HG03457 (cell line): ENCODE measurements at regions not wholly inside any gene's neighbourhood (a gene's known extent, or its start where the extent isn't known, plus 50 kb on each side); places are given as distances from the start of the nearest gene placed in this dataset.
"Not testable (repeated sequence)": the region's sequence is repeated elsewhere in the genome, so short reads cannot be mapped to it uniquely, and the experiment has no call there.

Source experiments
- ATAC-seq: cut with Tn5 transposase; IDR thresholded peaks from one replicate; pipeline ENCODE4 v1.9.1; 2021; ENCODE audit warnings: moderate number of reproducible peaks; ENCODE audit not compliant: unreplicated experiment

DNA sequence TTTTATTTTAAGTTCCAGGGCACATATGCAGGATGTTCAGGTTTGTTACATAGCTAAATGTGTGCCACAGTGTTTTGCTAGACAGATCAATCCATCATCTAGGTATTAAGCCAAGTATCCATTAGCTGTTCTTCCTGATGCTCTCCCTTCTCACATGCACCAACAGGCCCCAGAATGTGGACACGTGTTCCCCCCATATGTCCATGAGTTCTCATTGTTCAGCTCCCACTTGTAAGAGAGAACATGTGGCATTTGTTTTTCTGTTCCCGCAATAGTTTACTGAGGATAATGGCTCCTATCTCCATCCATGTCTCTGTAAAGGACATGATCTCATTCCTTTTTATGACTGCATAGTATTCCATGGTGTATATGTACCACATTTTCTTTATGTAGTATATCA, 374.8 kb upstream of the FAT1 start:
- no peak for ATAC-seq

DNA sequence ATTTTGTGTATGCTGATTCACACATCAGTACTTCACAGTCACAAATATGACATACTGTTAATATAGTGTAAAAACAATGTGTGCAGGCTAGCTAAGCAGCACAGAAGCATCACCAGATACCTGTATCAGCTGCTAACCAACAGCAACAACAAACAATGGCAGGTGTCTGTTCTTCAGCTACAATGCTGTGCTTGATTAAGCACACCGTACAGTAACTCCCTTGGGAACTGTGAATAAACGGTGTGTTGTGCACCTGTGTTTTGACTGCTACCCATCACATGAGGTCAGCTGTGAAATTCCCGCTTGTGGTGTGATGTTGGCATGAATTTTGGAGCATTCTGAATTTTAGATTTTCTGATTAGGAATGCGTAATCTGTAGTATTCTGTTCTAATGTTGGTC, 379.7 kb upstream of the FAT1 start:
- ATAC-seq: no peak

- no peak for ATAC-seq
Observed at GRCh38 chr4:187108845-187109244, 385.2 kb upstream of the FAT1 start.

DNA sequence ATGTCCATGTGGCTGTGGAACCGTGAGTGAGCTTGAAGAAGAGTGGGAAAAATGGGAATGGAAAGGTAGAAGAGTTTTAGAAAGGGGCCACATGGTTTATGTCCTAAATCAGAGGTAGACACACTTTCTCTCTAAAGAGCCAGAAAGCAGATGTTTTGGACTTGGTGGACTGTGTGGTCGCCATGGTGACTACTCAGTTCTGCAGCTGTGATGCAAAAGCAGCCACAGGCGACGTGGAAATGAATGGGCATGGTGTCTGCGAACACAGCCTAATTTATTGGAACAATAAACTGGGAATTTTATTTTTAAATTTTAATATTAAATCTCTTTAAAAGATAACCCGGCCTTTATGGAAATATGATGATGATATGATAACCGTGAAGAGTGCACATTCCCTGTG, 386.0 kb upstream of the FAT1 start:
- no peak for ATAC-seq

- no peak for ATAC-seq
Observed at GRCh38 chr4:187118166-187118565, 394.5 kb upstream of the FAT1 start.

DNA sequence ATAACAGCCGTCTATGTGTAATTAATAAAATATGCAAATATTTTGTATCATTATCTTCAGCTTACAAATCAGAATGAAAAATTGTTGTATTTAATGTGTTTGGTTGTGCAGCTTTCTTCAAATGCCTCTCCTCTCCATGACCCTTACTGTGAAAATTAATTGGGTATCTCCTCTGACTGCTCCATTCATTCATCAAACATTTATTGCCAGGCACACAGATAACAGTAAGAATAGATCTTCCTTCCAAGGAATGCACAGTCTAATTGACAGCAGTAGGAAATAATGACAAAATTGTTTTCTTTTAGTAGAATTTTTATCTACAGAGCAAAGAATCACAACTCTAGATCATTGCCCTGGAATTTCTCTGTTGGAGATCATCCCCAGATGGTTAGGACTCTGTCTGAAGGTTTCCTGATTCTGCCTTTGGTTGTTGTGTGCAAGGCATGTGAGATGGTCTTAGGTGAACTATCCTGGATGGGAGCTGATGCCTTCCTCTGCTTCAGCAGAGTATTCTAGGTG, 395.0 kb upstream of the FAT1 start:
- ATAC-seq: no peak

- ATAC-seq: no peak
Observed at GRCh38 chr4:187124331-187124730, 400.7 kb upstream of the FAT1 start.

DNA sequence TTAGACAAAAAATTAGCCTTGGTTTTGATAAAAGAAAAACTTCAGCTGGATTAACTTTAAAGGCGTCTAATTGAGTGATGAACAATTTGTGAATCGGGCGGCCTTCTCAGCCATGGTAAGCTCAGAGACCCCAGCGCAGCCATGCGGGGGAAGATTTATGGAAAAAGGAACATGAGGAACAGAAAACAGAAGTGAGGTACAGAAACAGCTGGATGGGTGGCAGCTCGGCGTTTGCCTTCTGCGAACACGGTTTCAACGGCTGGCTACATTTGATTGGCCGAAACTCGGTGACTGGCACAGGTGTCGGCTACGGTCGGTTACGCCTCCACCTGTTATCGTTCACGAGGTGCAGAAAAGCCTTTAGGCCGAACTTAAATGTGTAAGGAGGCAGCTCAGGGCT, 401.4 kb upstream of the FAT1 start:
- no peak for ATAC-seq

GRCh38 chr4:187127456-187127855, 403.8 kb upstream of the FAT1 start:
- no peak for ATAC-seq

DNA sequence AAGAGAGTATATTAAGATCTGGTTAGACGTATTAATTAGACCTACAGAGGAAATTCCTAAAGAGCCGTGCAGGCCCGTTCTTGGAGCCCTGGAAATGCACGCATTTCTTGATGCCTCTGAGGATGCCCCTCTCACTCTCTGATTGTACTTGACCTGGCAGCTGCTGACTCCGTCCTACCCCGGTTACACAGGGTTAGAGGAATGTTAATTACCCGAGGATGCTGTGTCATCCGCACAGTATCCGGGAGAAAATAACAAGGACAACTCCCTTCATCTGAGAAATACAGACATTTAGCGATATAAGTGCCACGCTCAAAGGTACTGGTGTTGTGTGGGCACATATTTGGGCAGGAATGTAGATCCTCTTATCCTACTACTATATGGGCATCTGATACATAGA, 404.6 kb upstream of the FAT1 start:
- ATAC-seq: no peak

- ATAC-seq: no peak
Observed at GRCh38 chr4:187128976-187129375, 405.3 kb upstream of the FAT1 start.

DNA sequence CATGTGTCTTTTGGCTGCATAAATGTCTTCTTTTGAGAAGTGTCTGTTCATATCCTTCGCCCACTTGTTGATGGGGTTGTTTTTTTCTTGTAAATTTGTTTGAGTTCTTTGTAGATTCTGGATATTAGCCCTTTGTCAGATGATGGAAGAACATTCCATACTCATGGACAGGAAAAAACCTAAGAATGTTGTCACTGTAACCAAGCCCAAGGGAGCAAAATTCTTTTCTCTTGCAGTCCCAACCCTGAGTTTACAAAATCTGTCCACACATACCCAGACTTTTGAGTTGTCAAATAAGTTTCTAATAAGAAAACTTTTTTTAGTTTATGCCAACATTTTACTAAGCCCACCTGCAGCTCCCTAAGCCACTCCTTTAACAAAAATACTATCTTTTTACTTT, 408.2 kb upstream of the FAT1 start:
- ATAC-seq: not testable (repeated sequence)

- no peak for ATAC-seq
Observed at GRCh38 chr4:187135878-187136277, 412.2 kb upstream of the FAT1 start.

GRCh38 chr4:187139141-187139540, 415.5 kb upstream of the FAT1 start:
- ATAC-seq: no peak

GRCh38 chr4:187141101-187141500, 417.4 kb upstream of the FAT1 start:
- no peak for ATAC-seq

DNA sequence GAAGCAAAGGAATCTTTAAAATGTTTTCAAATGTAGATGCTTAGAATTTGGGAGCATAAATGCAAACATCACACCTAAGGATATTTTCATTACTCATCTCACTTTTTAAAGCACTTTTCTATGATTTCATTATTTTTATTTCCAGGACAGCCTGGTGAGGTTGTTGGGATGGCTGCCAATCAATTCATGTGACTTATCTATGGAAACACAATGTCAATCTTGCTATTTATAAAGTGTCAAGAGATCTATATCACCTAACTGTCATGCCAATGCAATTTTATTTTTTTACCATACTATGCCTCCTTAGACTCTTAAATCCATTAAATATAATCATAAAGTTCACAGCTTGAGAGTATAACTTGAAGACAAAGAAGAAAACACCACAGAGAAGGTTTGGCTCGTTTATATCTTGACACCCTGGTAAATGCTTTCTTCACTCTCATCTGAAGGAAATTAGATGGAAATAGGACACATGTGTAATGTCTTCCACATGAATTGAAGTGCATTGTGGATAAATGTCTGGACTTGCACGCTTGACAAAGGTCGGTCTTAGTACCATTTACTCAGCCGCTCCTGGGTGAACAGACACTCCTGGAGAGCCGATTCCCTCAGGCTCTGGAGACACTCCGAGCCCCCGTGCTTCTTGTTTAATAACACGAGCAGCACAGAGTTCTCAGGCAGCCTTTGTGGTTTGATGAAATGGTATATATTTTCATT, 425.7 kb upstream of the FAT1 start:
- no peak for ATAC-seq

DNA sequence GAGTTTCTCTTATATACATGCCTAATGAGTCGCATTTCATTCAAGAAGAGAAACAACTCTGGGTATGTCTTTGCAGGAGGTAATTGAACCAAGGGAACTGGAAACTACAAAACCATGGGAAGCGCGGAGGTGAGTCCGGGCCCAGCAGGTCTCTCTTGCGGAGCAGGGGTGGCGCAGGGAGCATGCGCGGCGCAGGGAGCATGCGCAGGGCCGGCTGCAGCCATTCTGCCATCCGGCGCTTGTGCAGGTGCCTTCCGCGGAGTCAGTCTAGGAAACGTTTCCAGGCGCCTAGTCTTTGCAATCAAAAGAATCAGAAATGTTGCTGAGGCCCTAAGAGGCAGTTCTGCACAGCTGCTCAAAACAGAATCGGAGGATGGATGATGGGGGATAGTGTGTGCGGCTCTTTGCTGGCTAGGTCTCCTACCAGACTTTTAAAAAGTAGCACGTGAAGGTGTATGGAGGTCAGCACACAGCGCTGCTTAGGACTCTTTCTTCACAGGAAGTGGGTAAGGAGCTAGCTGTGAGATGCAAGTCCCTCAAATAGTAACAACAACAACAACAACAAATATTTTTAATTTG, 433.8 kb upstream of the FAT1 start:
- ATAC-seq: no peak

DNA sequence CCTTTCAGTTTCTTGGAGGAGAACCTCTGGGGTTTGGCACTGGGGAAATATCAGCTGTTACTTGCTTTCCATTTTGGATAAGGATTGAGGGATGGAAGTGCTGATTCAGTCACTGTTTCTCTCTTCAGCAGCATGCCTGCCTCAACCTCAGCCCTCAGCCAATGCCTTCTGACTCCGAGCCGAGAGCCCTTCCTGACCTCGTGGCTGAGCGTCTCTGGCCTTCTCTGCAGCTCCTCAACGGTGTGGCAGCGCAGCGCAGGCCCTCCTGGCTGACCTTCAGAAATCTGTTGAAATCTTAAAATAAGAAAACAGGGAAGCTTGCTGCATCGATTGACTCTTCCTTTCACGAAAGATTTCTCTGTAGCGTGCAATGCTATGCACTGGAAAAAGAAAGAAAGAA, 434.3 kb upstream of the FAT1 start:
- no peak for ATAC-seq

- ATAC-seq: no peak
Observed at GRCh38 chr4:187160486-187160885, 436.8 kb upstream of the FAT1 start.

- no peak for ATAC-seq
Observed at GRCh38 chr4:187166886-187167512, 443.3 kb upstream of the FAT1 start.

- ATAC-seq: no peak
Observed at GRCh38 chr4:187171706-187172339, 448.2 kb upstream of the FAT1 start.

GRCh38 chr4:187172340-187172761, 448.7 kb upstream of the FAT1 start:
- ATAC-seq: no peak
